GM21723 (cell line): ENCODE measurements at regions not wholly inside any gene's neighbourhood (a gene's known extent, or its start where the extent isn't known, plus 50 kb on each side); places are given as distances from the start of the nearest gene placed in this dataset.
"Not testable (repeated sequence)": the region's sequence is repeated elsewhere in the genome, so short reads cannot be mapped to it uniquely, and the experiment has no call there.

Experiments
- ATAC-seq: cut with Tn5 transposase; IDR thresholded peaks from one replicate; pipeline ENCODE4 v1.9.1; 2021; ENCODE audit warnings: mild to moderate bottlenecking, moderate library complexity; ENCODE audit not compliant: unreplicated experiment

DNA sequence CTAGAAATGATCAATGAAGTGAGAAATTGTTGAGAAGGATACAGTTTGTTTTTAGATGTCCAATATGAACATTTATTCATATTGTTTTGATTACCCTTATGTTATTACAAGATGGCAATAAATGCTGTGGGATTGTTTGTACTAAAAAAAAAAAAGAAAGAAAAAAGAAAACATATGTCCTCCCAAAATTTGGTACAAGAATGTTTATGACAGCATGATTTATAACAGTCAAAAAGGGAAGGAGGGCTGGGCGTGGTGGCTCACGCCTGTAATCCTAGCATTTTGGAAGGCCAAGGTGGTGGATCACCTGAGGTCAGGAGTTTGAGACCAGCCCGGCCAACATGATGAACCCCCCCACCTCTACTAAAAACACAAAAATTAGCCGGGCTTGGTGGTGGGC, 78.5 kb upstream of the ID2 start:
- not testable (repeated sequence) for ATAC-seq

DNA sequence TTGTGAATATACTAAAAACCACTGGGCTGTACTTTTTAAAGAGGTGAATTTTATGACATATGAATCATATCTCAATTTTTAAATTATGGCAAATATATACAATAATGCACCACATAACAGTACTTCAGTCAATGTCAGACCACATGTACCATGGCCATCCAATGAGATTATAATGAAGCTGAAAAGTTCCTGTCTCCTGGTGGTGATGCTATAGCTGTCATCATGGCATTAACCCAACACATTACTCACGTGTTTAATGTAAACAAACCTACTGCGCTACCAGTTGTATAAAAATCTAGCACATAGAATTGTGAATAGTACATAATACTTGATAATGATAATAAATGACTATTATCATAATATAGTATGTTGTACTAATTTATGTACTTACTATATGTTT, 77.6 kb upstream of the ID2 start:
- ATAC-seq, result no peak

DNA sequence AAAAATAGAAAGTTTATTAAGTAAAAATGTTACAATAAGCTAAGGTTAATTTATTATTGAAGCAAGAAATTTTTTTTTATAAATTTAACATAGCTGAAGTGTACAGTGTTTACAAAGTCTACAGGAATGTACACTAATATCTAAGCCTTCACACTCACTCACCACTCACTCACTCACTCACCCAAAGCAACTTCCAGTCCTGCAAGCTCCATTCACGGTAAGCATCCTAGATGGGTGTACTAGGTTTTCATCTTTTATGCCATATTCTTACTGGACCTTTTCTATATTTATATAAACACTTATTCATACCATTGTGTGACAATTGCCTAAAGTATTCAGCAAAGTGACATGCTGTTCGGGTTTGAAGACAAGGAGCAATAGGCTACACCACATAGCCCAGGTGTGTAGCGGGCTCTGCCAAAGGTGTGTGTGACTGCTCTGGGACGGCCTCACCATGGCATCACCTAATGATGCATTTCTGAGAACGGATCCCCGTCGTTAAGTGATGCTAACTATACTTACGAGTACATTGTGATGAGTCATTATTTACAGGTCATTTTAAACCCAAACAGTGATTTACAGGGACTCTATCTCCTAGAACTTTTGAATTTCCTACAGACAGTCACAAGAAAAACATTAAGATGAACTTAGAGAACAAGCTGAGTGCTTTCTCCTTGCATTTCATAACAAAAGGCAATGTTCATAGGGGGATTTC, 76.3 kb upstream of the ID2 start:
- no peak for ATAC-seq

DNA sequence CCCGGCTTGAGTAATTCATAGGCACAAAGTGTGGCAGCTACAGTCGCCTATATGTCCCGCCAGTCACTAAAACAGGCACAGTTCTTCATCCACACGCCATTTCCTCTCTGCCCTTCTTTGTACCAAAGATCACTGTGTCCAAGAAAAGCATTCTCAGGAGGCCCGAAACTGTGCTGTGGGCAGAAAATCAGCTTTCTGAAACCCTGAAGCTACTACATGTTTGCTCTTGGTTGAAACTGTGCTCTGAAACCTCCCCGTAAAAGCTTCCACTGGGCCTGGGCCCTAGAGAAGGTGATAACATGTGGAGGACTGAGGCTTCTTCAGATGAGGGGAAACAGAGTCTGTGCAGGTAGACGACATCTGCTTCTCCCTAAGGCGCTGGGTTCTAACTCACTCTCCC, 75.6 kb upstream of the ID2 start:
- peak; percentile 97 for ATAC-seq

DNA sequence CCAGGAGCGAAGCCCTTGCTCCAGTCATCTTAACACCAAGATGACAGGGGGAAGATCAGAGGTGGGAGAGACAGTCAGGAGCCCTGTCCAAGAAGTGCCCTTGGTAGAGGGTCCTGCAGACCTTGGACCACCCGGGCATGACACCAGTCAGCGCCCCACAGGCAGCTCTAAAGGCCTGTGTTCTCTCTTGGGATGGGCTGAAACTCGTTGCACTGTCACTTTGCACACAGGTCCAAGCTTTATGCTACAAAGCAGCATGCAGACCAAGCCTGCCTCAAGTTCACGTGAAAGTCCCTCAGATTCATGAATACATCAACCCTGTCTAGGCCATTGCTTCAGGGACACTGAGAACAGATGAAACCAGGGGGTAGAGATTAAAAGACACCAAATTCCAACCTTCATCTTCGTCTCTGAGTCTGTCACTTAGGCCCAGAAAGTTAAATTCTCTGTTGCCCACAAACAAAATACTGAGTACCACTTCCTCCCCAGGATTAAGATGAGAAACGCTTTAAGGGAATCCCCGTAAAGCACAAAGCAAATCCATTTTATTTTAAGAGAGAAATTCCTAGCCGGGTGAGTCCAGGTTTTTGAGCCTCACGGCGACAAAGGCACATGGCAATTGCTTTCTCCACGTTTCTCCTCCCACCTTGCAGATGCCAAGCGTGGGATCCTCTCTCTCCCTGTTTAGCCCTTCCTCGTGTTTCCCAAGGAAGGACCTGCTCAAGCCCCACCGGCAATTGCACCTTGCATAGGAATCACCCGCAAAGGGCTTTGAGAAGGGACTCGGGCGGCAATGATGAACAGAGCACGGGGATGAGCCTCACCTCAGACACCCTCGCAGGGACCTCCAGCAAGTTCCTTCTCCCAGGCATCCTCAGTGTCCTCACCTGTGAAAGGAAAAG, 75.0 kb upstream of the ID2 start:
- peak; percentile 41 for ATAC-seq

DNA sequence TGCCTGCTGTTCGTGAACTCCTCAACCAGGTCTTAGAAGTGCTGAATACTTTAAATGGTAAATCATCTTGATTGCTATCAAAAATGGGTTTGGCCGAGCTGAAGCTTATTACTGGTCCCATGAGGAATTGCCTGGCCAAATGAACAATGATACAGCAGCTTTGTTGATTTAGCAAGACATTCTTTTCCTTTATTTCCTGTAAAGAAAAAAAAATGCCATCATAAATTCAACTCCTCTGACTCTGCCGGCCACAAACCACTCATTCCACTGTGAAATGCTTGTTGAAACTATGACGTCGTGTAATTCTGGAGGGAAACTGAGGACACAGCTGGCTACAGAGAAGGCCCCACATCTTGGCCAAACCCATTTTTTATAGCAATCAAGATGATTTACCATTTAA, 74.2 kb upstream of the ID2 start:
- no peak for ATAC-seq

DNA sequence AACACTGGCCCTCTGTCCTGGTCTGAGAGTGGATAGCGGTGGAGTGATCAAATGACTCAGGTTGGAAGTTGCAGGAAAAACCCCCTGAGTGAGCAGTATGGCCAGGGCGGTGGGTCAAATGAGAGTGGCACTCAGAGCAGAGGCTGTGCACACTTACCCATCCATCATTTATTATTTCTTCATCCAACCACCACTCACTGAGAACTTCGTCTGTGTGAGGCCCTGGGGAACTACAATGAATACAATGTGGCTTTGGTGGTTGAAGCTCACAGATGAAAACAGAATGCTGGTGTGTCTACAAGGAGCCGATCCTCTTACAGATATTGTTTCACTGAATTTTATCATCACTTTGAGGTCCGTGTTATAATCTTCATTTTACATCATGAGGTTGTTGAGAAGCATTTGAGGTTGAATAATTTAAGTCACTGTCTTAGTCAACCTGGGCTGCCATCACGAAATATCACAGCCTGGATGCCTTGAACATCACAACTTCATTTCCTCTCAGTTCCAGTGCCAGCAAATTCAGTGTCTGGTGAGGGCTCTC, 73.4 kb upstream of the ID2 start:
- no peak for ATAC-seq

DNA sequence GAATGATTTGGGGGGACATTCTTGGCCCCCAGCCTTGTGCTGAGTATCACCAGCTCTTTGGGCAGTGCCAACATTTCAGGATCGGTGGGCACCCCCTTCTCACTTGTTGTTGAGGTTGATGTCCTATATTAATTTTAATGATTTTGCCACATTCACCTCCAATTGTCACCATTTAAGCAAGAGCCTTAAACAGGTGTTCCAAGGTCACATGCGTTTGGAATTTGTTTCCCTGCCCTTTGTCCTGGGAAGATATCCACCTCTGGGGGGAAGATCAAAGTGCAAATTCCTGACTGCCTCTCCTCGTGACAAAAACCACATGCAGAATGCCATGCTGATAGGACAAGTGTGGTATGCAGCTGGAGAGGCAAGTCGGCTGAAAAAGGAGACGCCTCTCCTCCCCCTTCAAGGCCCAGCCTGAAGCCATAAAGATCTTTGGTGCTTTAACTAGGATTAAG, 72.5 kb upstream of the ID2 start:
- ATAC-seq, result no peak

DNA sequence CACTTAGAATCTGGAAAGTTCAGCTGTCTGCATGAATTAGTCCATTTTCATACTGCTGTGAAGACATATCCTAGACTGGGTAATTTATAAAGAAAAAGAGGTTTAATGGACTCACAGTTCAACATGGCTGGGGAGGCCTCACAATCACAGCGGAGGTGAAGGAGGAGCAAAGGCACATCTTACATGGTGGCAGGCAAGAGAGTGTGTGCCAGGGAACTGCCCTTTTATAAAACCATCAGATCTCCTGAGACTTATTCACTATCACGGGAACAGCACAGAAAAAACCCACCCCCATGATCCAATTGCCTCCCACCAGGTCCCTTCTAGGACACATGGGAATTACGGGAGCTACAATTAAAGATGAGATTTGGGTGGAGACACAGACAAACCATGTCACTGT, 71.1 kb upstream of the ID2 start:
- ATAC-seq, result not testable (repeated sequence)

DNA sequence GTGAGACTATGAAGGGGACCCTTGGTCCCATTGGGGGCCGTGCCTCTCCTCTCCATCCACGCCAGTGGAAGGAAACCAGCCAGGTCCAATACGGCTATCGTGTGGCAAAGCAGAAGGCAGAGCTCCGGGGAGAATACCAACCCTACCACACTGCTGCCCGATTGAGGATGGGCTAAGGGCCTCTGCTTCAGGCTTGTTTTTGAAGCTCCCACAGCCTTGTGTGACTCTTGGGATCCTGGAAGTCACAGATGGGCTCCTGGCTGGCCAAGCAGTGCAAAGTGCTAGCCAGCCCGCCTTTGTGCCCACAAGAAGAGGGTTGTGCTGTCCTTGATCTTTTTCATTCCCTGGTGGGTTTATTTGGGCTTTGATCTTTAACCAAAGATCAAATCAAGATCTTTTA, 70.6 kb upstream of the ID2 start:
- no peak for ATAC-seq

DNA sequence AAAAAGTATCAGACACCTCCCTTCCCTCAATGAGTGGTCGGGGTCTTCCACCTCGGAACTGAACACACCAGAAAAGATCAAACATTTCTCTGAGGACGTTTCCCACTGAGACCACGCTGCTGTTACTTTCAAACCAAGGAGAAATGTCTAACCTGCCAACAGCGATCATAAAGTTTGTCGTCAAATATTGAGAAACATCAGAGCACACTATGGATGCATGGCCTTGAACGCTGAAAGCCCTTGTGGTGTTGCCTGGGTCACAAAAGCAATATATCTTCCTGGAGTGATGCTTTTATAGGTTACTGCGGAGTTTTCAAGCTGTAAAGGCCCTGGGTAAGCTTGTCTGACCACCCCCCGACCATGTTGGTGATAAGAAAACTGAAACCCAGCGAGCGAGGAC, 70.2 kb upstream of the ID2 start:
- ATAC-seq, result no peak

DNA sequence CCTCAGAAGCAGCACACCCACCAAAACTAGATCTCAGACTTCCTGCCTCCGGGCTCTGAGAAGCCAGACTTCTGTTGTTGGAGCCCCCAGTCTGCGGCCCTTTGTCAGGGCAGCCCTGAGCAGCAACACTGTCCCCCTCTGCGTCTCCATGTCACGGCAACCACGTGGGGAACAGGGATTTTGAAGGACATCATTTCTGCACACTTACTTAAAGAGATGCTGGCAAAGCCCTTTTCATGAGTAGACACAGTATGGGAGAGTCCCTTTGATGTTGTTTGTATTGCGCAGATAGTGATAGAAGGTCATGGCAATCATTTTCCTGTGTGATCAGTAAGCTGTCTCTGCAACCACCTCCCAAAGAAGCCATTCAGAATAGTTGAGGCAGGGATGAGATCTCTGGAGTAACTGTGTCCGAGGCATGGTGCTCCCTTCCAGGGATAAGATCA, 69.1 kb upstream of the ID2 start:
- ATAC-seq, result no peak

DNA sequence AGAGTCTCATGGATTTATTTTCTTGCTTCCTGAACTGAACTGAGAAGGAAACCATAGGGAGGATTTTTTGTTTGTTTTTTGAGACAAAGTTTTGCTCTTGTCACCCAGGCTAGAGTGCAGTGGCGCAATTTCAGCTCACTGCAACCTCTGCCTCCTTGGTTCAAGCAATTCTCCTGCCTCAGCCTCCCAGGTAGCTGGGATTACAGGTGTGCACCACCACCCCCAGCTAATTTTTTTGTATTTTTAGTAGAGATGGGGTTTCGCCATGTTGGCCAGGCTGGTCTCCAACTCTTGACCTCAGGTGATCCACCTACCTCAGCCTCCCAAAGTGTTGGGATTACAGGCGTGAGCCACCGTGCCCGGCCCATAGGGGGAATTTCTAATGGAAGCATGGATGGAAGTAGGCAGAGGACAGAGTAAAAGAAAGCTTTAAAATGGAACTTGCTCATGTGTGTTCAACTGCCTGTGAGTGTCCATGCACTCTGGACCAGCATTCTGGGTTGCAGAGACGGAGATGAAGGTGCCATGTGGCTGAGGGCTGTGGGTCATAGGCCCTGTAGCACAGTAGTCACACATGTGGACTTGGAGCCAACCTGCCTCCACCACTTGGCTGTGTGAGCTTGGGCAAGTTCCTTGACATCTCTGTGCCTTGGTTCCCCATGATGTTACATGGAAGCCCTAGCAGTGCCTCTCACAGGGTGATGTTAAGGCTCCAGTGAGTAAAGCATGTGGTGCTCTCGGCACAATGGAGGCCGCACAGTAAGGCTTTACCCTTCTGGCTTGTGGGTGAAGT, 68.5 kb upstream of the ID2 start:
- not testable (repeated sequence) for ATAC-seq

DNA sequence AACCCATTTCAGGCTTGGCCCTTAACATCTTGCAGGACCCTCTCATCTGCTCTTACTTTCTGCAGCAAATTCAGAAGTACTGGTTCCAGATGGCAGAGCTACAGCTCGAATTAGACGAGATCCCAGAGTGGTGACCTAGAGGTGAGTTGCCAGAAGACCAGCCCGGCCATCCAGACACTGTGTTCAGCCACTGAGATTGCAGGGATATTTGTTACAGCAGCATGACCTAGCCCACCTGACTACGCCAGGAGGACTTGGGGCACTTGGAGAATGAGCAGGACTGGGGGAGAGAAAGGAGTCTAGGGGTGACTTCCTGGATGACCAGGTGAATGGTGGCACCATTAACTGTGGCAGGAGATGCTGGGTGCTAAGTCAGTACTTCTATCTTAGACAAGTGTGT, 67.2 kb upstream of the ID2 start:
- no peak for ATAC-seq

DNA sequence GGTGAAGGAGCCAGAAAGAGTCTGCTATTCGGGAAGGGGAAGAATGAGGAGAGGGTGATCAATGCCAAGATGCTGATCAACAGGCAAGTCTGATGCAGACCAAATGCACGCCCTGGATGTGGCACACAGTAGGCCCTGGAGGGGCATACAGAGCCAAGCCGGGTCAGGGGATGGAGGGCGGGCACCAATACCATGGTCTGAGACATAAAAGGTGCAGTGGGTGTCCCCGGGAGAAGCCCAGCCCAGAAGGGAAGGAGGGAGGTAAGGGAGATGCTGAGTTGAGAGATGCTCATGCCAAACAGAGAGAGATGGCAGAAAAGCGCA, 66.6 kb upstream of the ID2 start:
- ATAC-seq, result no peak

DNA sequence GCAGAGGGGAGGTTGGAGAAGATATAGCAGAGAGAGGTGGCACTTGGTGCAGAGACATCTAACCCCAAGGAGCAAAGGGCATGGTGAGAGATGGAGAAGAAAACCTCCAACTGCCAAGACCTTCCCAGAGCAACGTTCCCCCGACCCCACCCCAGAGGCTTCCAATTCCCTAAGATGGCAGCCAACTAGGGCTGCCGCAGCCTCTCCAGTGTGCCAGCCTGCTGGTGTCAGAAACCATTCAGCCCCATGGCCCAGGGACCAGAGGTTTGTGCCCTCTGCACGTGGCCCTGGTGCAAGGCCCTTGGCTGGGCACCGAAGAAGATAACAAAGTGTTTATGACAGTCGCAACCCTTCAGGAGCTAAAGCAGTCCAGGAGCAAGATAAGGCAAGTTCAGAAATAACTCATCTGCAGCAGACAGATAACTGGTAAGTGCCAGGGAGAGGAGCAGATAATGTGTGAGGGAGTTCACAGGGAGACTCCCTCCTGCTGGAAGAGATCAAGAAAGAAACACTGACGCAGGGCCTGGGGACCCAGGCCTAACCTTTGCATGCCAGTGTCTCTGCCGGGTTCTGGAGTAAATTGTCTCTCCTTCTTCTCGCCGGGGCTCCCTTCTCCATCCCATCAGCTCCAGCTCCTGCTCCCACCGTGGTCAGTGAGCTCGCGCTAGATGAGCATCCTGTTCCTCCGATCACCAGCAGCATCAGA, 66.1 kb upstream of the ID2 start:
- no peak for ATAC-seq

DNA sequence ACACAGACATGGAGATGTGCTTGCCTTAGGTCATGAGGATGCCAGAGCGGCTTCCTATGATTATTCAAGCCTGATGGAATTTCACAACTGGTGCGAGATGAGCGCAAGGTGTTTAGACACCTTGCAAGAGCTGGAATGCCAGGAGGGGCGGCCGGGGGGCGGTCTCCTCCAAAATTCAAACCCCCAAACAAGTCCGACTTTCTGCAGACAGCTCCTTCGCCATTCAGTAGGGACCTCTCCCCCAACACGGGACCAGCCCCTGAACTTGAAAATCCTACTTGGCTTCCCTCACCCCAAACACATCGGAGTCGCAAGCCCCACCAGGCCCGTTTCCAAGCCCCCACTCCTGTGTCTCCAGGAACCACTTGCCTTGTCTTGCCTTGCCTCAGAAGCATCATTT, 64.8 kb upstream of the ID2 start:
- ATAC-seq, result no peak

DNA sequence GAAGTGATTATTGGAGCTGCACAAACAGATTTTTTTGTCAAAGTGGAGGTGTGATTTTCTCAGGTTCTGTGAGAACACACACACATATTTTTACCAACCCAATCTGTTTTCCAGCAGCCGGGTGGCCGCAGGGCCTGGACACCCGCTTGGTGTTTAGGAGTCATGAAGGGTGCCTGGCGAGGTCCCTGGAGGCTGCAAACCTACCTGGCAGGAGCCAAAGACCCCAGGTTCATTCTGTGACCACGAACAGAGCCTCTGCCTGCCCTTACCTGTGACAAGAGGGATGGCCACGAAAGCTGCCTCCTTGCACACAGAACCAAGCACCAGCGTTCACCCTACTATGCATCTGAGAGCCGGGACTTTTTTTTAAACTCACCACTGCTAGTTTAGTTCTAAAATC, 64.3 kb upstream of the ID2 start:
- ATAC-seq, result no peak

DNA sequence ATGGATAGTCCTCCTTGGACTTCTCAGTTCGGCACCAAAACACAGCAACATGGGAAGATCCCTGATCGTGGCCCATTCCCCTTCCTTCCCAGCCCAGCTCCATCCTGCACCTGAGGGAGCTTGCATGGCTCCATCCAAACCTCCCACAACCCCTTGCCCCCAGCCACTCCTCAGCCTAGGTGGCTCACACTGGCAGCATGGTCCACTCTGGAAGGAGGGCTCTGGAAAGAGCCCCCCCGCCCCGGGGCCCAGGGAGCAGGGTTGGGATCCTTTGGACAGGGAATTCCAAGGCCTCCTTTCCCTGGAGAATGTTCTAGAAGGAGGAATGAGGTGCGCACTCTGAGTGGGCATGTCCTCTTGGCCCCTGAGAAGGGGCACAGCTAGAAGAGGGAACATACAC, 62.8 kb upstream of the ID2 start:
- no peak for ATAC-seq

DNA sequence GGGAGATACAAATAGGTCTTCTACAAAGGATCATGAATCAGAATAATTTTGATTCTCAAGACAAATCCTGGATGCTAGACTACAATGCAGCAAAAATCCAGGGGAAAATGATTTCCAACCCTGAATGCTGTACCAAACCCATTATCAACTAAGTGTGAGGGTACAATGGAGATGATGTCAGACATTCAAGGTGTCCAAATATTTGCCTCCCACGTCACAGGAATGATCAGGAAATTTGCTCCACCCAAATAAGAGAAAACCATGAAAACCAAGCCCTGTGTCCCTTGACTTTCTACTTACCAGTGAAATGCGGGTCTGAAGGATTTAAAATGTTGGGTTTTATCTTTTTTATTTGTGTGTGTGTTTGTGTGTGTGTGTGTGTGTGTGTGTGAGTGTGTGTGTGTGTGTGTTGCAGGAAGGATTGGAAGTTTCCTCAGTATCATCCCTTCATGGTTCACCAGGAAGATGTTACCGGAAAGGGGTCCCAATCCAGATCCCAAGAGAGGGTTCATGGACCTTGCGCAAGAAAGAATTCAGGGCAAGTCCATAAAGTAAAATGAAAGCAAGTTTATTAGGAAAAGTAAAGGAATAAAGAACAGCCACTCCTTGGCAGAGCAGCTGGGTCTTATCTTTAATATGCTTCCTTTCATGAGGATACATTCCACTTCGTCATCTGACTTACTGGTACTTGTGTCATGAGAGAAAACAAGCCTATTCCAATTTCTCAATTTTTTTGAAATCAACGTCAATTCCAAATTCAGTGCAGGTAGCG, 61.1 kb upstream of the ID2 start:
- no peak for ATAC-seq
